ENCODE measurements at regions not wholly inside any gene's neighbourhood (a gene's known extent, or its start where the extent isn't known, plus 50 kb on each side); places are given as distances from the start of the nearest gene placed in this dataset.

DNA sequence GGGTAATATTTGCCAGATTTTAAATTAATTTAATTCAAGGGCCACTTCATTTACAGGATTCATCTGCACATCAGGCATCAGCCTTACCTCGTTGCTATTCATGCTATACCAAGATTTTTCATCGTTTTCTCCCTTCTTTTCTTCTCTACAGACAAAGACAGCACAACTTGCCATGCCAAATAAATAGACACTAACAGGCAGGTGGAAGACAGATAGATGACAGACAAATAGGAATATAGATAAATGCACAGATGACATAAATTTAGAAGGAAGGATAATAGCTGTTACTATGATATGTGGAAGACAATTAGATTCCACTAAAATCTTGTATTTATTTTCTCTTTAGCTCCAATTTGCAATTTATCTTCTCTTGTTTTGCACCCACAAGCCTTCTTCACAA lies 164.5 kb upstream of the ARX start:
- TF ChIP-seq NR2C2 (CRISPR knock-in tag; IDR thresholded peaks at IDR 0.05) (no peak), CREM (CRISPR knock-in tag; IDR thresholded peaks at IDR 0.05) (no peak), ELF4 (CRISPR knock-in tag; IDR thresholded peaks at IDR 0.05; ENCODE audit: low read depth) (no peak), ZNF416 (CRISPR knock-in tag; IDR thresholded peaks at IDR 0.05) (no peak), ZNF532 (CRISPR knock-in tag; IDR thresholded peaks at IDR 0.05; ENCODE audit: borderline replicate concordance) (no peak)
- TF ChIP-seq, protein P1, sequence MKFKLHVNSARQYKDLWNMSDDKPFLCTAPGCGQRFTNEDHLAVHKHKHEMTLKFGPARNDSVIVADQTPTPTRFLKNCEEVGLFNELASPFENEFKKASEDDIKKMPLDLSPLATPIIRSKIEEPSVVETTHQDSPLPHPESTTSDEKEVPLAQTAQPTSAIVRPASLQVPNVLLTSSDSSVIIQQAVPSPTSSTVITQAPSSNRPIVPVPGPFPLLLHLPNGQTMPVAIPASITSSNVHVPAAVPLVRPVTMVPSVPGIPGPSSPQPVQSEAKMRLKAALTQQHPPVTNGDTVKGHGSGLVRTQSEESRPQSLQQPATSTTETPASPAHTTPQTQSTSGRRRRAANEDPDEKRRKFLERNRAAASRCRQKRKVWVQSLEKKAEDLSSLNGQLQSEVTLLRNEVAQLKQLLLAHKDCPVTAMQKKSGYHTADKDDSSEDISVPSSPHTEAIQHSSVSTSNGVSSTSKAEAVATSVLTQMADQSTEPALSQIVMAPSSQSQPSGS (CRISPR knock-in tag; IDR thresholded peaks at IDR 0.05; ENCODE audit: borderline replicate concordance, low read depth), result no peak

Data from WTC11 (cell line).